Activated CD8-positive, alpha-beta T cell treated with anti-CD3 and anti-CD28 coated beads, Interleukin-2, amount 10 ng/mL, durations not matched to agents 7 days and 5 days (primary cell): ENCODE measurements at regions not wholly inside any gene's neighbourhood (a gene's known extent, or its start where the extent isn't known, plus 50 kb on each side); places are given as distances from the start of the nearest gene placed in this dataset.

Source experiments
- ATAC-seq: fragments of 150-1000 bp; cut with Tn5 transposase; one replicate; pipeline ENCODE4 v1.10.0; 2021; ENCODE audit warnings: moderate library complexity
- CTCF ChIA-PET: fragments of 350-600 bp; sonication (Branson Sonifier 250); formaldehyde crosslinking; loops from one replicate; lab custom pipeline; 2021; ENCODE audit warnings: antibody characterized with exemption; lab: Charles Lee
- POLR2A ChIA-PET: fragments of 350-600 bp; sonication (Branson Sonifier 250); formaldehyde crosslinking; loops from one replicate; lab custom pipeline; 2021; ENCODE audit warnings: antibody characterized with exemption; lab: Charles Lee
- DNase-seq: peaks from one replicate; pipeline ENCODE4 v3.0.0-alpha.2; 2020
- H3K27ac Mint-ChIP-seq: one replicate; pipeline ENCODE4 v1.8.0; 2021; ENCODE audit warnings: mild to moderate bottlenecking, mixed read lengths
- H3K27me3 Mint-ChIP-seq: one replicate; pipeline ENCODE4 v1.8.0; 2021; ENCODE audit warnings: low read depth, mixed read lengths
- H3K36me3 Mint-ChIP-seq: one replicate; pipeline ENCODE4 v1.8.0; 2021; ENCODE audit warnings: low read depth, mixed read lengths
- H3K4me1 Mint-ChIP-seq: one replicate; pipeline ENCODE4 v1.8.0; 2021; ENCODE audit warnings: low read depth, mixed read lengths
- H3K4me3 Mint-ChIP-seq: one replicate; pipeline ENCODE4 v1.8.0; 2021; ENCODE audit warnings: mild to moderate bottlenecking, mixed read lengths
- H3K9me3 Mint-ChIP-seq: one replicate; pipeline ENCODE4 v1.8.0; 2022; ENCODE audit warnings: mixed read lengths; ENCODE audit not compliant: insufficient read depth

GRCh38 chr12:125954362-125954761 lies 889.1 kb downstream of the AACS start:
- POLR2A ChIA-PET = no interaction called here
- CTCF ChIA-PET = no interaction called here
- no peaks in the 10 kb centered on the region for H3K27me3 Mint-ChIP-seq
- no peak overlapping the region for H3K4me3 Mint-ChIP-seq
- H3K9me3 Mint-ChIP-seq = no peaks in the 10 kb centered on the region
- no peak for ATAC-seq
- H3K4me1 Mint-ChIP-seq = no peaks in the 10 kb centered on the region
- H3K27ac Mint-ChIP-seq = no peak overlapping the region
- no peak for DNase-seq
- no peaks in the 10 kb centered on the region for H3K36me3 Mint-ChIP-seq

- DNase-seq (no peak), ATAC-seq (no peak)
- Mint-ChIP-seq H3K36me3 (no peaks in the 10 kb centered on the region), H3K27me3 (no peaks in the 10 kb centered on the region), H3K4me1 (no peaks in the 10 kb centered on the region), H3K27ac (no peak overlapping the region), H3K4me3 (no peak overlapping the region), H3K9me3 (peaks cover 2% of the 10 kb centered on the region)
- ChIA-PET POLR2A (no interaction called here), CTCF (no interaction called here)
Observed at GRCh38 chr12:125956186-125956585, 891.0 kb downstream of the AACS start.

GRCh38 chr12:125966641-125967040 lies 901.4 kb downstream of the AACS start:
- ChIA-PET CTCF (no interaction called here), POLR2A (no interaction called here)
- no peak overlapping the region for H3K27ac Mint-ChIP-seq
- H3K9me3 Mint-ChIP-seq = peaks cover 9% of the 10 kb centered on the region
- H3K4me1 Mint-ChIP-seq = no peaks in the 10 kb centered on the region
- H3K27me3 Mint-ChIP-seq = no peaks in the 10 kb centered on the region
- H3K36me3 Mint-ChIP-seq = no peaks in the 10 kb centered on the region
- no peak for DNase-seq
- H3K4me3 Mint-ChIP-seq = no peak overlapping the region
- no peak for ATAC-seq

DNA sequence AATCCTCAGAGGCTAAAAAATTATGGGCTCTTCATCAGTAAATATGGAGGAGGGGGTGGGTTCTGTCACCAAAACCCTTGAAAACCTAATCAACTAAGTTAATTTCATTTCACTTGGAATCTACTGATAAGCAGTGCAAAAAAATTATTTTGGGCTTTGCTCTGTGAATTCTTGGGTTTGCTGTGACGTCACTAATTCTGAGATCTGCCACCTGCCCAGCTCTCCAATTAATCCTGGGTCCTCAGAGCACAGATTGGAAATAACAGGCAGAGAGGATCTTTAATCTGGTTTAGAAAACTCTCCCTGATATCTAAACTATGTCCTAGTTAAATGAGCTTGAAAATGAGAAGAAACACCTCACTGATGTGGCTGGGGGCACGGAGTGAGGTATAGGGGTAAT lies 903.2 kb downstream of the AACS start:
- Mint-ChIP-seq H3K36me3 (no peaks in the 10 kb centered on the region), H3K27me3 (no peaks in the 10 kb centered on the region), H3K27ac (no peak overlapping the region), H3K9me3 (peaks cover 9% of the 10 kb centered on the region), H3K4me3 (no peak overlapping the region), H3K4me1 (no peaks in the 10 kb centered on the region)
- ChIA-PET CTCF (no interaction called here), POLR2A (no interaction called here)
- no peak for ATAC-seq
- no peak for DNase-seq

DNA sequence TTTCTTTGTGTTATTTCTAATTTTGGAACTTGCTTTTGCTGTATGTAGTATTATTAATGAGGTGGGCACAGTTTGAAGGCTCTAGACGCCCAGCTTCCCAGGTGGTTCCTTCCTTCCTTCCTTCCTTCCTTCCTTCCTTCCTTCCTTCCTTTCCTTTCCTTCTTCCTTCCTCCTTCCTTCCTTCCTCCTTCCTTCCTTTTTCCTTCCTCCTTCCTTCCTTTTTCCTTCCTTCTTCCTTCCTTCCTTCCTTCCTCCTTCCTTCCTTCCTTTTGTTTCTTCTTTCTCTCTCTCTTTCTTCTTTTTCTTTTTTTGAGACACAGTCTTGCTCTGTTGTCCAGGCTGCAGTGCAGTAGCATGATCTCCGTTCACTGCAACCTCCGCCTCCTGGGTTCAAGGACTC lies 906.7 kb downstream of the AACS start:
- Mint-ChIP-seq H3K27ac (no peak overlapping the region), H3K4me3 (no peak overlapping the region), H3K27me3 (no peaks in the 10 kb centered on the region), H3K4me1 (no peaks in the 10 kb centered on the region), H3K9me3 (no peaks in the 10 kb centered on the region), H3K36me3 (no peaks in the 10 kb centered on the region)
- POLR2A ChIA-PET = no interaction called here
- ATAC-seq = no peak
- CTCF ChIA-PET = no interaction called here
- DNase-seq = no peak

- no peaks in the 10 kb centered on the region for H3K27me3 Mint-ChIP-seq
- DNase-seq (no peak), ATAC-seq (no peak)
- no peaks in the 10 kb centered on the region for H3K36me3 Mint-ChIP-seq
- no peaks in the 10 kb centered on the region for H3K9me3 Mint-ChIP-seq
- no peaks in the 10 kb centered on the region for H3K4me1 Mint-ChIP-seq
- no peak overlapping the region for H3K4me3 Mint-ChIP-seq
- ChIA-PET POLR2A (no interaction called here), CTCF (no interaction called here)
- H3K27ac Mint-ChIP-seq = no peak overlapping the region
Observed at GRCh38 chr12:125978286-125978685, 913.1 kb downstream of the AACS start.

GRCh38 chr12:125981610-125982253 lies 916.5 kb downstream of the AACS start:
- H3K27ac Mint-ChIP-seq = no peak overlapping the region
- POLR2A ChIA-PET = no interaction called here
- H3K4me1 Mint-ChIP-seq = no peaks in the 10 kb centered on the region
- CTCF ChIA-PET = no interaction called here
- H3K4me3 Mint-ChIP-seq = no peak overlapping the region
- DNase-seq (no peak), ATAC-seq (no peak)
- no peaks in the 10 kb centered on the region for H3K9me3 Mint-ChIP-seq
- no peaks in the 10 kb centered on the region for H3K27me3 Mint-ChIP-seq
- no peaks in the 10 kb centered on the region for H3K36me3 Mint-ChIP-seq

DNA sequence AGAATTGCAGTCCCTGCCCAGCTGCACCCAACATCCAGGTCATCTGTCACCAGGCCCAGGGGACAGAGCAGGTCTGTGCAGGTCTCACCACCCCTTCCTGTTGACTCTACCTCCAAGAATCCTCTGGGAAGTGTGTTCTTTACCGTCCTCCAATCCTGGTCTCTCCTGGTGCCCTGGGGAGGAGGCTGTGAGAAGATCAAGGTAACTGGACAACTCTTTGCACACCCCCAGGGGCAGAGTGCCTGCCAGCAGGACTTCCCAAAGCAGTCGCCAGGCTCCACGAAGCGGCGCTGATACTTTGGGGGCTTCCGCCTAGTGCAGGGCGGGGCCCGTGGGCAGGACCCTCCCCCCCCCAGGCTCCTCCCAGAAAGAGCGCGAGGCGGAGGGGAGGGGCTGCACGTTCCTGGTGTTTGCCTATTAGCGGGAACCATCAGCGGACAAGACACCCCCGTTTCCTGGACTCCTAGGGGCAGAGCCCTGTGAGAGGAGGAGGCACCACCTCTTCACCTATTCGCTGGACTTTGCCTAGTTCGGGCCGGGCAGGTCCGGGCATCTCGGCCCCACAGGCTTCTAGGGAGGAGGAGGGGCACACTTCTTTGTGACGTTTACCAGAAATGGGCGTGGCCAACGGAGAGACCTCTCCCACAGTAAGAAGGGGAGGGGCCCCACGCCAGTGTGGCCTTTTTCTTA lies 918.0 kb downstream of the AACS start:
- DNase-seq = no peak
- no peaks in the 10 kb centered on the region for H3K27me3 Mint-ChIP-seq
- POLR2A ChIA-PET = no interaction called here
- H3K36me3 Mint-ChIP-seq = no peaks in the 10 kb centered on the region
- no peaks in the 10 kb centered on the region for H3K9me3 Mint-ChIP-seq
- no peaks in the 10 kb centered on the region for H3K4me1 Mint-ChIP-seq
- H3K4me3 Mint-ChIP-seq = no peak overlapping the region
- H3K27ac Mint-ChIP-seq = no peak overlapping the region
- CTCF ChIA-PET = no interaction called here
- ATAC-seq = no peak

GRCh38 chr12:125983784-125984500 lies 918.7 kb downstream of the AACS start:
- H3K27ac Mint-ChIP-seq = no peak overlapping the region
- CTCF ChIA-PET = no interaction called here
- no peaks in the 10 kb centered on the region for H3K36me3 Mint-ChIP-seq
- no peaks in the 10 kb centered on the region for H3K27me3 Mint-ChIP-seq
- ATAC-seq = no peak
- H3K4me1 Mint-ChIP-seq = no peaks in the 10 kb centered on the region
- no peak for DNase-seq
- POLR2A ChIA-PET = no interaction called here
- H3K4me3 Mint-ChIP-seq = no peak overlapping the region
- H3K9me3 Mint-ChIP-seq = no peaks in the 10 kb centered on the region

DNA sequence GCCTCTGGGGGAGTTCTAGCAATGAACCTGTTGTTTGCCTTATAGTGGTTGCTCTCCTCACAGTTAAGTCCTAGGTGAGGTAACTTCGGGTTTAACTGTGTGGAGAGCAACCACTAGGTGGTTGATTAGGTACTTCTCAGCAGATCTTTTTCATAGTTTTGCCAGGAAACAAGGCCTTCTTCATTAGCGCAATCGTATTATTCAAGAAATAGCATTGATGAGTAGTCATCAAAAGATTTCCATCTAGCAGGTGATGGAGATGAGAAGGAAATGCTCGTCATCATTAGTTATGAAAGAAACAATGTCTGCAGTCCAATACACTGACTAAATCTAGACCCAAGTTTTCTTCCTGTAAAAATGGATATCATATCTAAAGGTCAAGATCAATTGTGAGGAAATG lies 923.3 kb downstream of the AACS start:
- no peak overlapping the region for H3K4me3 Mint-ChIP-seq
- no peak for ATAC-seq
- no peak for DNase-seq
- H3K27me3 Mint-ChIP-seq = no peaks in the 10 kb centered on the region
- ChIA-PET CTCF (no interaction called here), POLR2A (no interaction called here)
- no peaks in the 10 kb centered on the region for H3K4me1 Mint-ChIP-seq
- no peaks in the 10 kb centered on the region for H3K36me3 Mint-ChIP-seq
- no peaks in the 10 kb centered on the region for H3K9me3 Mint-ChIP-seq
- H3K27ac Mint-ChIP-seq = no peak overlapping the region

DNA sequence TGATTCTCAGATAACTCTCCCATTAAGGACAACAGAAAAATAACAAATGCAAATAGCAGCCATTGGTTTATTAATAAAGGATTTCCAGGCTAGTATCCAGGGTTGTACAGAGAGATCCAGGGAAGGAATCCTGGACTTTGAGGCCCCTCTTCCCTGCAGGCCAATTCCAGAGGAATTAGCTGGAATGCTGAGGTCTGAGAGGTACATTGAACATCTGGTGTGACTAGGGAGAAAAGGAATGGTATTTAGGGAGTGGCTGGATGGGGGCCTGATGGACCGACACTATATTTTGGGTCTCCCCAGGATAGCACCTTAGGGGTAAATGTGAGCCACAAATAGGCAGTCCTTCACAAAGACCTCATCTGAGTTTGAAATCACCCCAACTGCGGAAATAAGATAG lies 924.5 kb downstream of the AACS start:
- H3K4me1 Mint-ChIP-seq = no peaks in the 10 kb centered on the region
- H3K27me3 Mint-ChIP-seq = no peaks in the 10 kb centered on the region
- no peak for ATAC-seq
- no peak for DNase-seq
- H3K9me3 Mint-ChIP-seq = no peaks in the 10 kb centered on the region
- CTCF ChIA-PET = no interaction called here
- H3K4me3 Mint-ChIP-seq = no peak overlapping the region
- H3K36me3 Mint-ChIP-seq = no peaks in the 10 kb centered on the region
- no peak overlapping the region for H3K27ac Mint-ChIP-seq
- POLR2A ChIA-PET = no interaction called here

GRCh38 chr12:125996443-125996842 lies 931.2 kb downstream of the AACS start:
- no peak for DNase-seq
- CTCF ChIA-PET = no interaction called here
- no peak for ATAC-seq
- Mint-ChIP-seq H3K27me3 (no peaks in the 10 kb centered on the region), H3K4me1 (no peaks in the 10 kb centered on the region), H3K4me3 (no peak overlapping the region), H3K9me3 (no peaks in the 10 kb centered on the region), H3K36me3 (no peaks in the 10 kb centered on the region), H3K27ac (no peak overlapping the region)
- POLR2A ChIA-PET = interaction anchor here (0.7 kb wide), 1 partner anchor 32 kb away, joined by 3 read pairs; no protein-coding TSS in a partner anchor
